GM12865 (cell line): ENCODE measurements at regions not wholly inside any gene's neighbourhood (a gene's known extent, or its start where the extent isn't known, plus 50 kb on each side); places are given as distances from the start of the nearest gene placed in this dataset.

ENCODE experiments used
- DNase-seq: peaks from one replicate; pipeline ENCODE4 v3.0.0; 2010; ENCODE audit warnings: low read depth
- H3K4me3 ChIP-seq: 2 replicates; pipeline ENCODE4 v1.5.1; 2011; ENCODE audit warnings: mild to moderate bottlenecking, low read depth, low read length, control low read depth
- TF ChIP-seq, protein P1 (sequence below): IDR thresholded peaks from 2 replicates; pipeline ENCODE4 v1.5.1; 2011; ENCODE audit warnings: low read length, control low read depth, low read depth, inconsistent platforms; ENCODE audit not compliant: insufficient read depth; ENCODE audit errors: missing control alignments

DNA sequence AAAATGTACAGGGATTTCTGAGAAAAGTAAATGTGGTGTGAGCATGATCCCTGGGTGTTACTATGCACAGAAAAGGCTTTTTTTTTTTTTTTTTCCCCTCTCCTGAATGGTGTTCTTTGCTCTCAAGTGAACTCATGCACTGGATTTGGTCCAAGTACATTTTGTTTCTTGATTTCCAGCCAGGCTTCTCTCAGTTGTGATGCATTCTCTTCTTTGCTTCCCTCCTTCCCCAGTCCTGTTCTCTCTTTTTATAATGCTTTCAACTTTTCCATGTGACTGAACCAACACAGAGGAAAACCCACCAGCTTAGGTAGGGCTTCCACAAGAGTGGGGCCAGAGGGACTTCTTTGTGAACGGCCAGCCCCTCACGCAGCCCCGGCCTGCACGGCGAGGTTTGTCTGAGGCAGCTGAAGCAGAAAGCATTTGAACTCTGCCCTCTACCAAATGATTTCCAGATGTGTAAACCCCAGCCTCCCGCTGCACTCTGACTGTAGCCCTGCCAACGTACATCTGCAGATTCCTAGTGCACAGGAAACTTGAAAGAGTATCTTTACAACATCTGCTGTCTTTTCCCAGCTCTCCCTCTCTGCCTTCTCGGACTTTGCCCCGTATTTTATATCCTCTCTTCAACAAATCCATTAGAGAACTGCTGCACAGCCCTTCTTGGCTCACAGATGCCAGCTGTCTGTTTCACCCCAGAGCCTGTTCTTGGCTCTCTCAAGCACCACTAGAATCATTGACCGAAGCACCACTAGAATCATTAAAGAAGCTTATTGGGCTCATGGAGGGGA lies 71.8 kb upstream of the CD180 start:
- no peak overlapping the region for H3K4me3 ChIP-seq
- TF ChIP-seq, protein P1, sequence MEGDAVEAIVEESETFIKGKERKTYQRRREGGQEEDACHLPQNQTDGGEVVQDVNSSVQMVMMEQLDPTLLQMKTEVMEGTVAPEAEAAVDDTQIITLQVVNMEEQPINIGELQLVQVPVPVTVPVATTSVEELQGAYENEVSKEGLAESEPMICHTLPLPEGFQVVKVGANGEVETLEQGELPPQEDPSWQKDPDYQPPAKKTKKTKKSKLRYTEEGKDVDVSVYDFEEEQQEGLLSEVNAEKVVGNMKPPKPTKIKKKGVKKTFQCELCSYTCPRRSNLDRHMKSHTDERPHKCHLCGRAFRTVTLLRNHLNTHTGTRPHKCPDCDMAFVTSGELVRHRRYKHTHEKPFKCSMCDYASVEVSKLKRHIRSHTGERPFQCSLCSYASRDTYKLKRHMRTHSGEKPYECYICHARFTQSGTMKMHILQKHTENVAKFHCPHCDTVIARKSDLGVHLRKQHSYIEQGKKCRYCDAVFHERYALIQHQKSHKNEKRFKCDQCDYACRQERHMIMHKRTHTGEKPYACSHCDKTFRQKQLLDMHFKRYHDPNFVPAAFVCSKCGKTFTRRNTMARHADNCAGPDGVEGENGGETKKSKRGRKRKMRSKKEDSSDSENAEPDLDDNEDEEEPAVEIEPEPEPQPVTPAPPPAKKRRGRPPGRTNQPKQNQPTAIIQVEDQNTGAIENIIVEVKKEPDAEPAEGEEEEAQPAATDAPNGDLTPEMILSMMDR: no peak
- DNase-seq: no peak

DNA sequence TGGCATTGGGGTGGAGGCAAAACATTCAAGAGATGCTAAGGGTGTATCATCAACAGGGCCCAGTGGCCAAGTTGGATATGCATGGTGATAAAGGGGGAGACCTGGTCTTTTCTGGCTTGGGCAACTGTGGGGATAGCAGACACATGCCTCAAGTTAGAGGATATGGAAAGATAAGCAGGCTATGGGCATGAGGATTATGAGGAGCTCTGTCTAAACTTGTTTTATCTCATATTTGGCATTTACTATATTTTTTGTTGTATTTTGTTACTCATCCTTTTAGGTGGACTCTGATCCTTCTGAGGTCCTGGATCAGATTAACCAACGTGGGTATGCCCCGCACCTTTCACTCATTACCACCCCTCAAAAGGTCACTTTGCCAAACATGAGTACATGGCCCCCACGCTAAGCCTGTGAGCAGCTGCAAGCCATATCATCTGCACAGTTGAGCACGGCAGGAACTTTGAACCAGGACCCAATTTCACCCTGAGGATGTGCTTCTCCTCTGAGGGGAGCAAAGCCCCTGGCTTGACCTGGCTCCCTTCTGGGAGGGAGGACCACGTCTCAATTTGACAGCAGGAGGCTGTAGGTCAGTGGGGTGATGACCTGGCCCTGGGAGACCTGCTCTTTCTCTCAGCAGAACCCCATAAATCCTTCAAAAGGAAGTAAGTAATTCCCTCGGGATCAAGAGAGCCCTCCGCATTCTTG lies 71.1 kb upstream of the CD180 start:
- no peak for DNase-seq
- H3K4me3 ChIP-seq: no peak overlapping the region
- TF ChIP-seq, protein P1: no peak

DNA sequence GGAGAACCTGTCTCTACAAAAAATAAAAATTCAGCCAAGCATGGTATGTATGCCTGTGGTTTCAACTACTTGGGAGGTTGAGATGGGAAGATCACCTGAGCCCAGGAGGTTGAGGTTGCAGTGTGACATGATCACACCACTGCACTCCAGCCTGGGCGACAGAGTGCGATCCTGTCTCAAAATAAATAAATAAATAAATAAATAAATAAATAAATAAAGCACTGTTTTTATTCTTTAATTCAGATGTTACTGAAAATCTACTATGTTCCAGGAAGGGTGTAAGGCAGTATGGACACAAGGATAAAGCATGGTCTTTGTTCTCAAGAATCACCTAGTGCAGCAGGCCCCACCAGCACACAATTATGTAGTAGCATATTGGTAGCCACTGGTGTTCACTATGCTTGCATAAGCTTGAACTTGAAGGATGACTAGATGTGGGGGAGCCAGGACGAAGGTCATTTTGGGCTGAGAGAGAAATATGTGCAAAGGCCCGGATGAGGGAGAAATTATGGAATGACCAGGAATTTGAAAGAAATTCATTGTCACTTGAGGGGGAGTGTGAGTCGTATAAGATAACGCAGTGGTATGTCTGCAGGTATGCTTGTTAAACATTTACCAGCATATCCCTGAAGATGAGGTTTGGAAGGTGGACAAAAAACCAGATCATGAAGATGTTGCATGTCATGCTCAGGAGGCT lies 70.2 kb upstream of the CD180 start:
- TF ChIP-seq, protein P1: no peak
- H3K4me3 ChIP-seq: no peak overlapping the region
- no peak for DNase-seq

DNA sequence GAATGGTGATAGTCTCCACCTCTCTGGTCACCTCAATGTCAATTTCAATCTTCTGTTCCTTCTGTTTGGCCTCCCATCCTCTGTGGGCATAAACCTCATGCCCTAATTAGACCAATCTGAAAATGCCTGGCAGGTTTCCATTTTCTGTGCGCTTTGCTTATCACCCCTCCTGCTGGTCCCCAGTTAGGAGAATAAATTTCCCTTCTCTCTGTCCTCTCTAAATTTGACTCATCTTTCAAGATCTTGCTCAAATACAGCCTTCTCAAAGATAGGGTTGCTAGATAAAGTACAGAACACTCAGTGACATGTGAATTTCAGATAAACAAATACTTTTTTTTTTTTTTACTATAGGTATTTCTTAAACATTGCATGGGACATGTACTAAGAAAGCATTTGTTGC lies 69.4 kb upstream of the CD180 start:
- TF ChIP-seq, protein P1: no peak
- DNase-seq: no peak
- H3K4me3 ChIP-seq: no peak overlapping the region

DNA sequence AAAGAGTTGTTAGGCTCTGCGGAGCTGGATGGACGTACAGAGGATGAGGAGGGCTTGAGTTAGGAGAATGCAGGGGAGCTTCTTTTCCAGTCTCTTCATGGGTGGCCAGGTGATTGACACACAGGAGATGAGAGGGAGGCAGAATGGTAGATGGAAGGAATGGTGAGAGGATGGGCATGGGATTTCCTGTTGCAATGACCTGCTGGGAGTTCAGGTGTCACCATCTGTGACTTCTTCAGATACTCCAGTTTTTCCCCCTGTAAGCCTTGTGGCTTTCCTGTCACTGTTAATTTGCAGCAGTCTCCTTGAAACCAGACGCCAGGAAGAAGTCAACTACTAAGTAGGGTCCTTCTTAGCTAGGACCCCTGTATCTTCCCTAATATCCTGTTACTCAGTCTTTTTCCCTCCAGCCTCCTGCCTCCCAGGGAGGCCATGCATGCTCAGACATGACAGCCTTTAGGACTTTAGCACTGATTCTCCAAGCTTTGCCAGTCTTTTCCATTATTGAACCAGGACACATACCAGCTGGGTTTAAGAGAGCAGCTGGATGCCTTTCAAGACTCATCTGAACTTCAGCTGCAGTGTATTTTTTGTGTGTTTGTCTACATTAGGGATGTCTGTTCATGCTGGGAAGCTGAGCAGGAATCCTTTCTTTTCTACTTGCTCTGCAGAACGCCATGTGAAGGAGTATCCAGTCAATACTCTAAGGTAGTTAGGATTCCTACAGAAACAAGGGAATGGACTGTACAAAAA lies 67.2 kb upstream of the CD180 start:
- no peak for DNase-seq
- TF ChIP-seq, protein P1: no peak
- no peak overlapping the region for H3K4me3 ChIP-seq

DNA sequence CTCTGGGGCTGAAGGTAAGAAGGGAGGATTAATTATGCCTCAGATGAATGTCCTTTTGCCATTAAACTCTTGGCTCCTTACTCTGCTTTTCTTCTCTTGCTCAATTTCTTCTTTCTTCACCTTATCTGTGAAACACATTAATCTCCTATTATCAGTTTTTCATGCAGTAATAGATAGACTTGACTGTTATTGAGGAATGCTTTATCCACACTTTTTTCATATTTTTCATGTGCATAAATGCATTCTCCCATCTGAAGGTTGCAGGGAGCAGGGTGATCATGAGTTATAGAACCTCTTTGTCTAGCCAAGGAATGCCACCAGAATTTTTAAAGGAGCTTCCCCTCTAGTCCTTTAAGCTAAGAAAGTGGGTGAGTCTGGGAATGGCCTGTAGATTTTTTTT lies 66.4 kb upstream of the CD180 start:
- no peak overlapping the region for H3K4me3 ChIP-seq
- TF ChIP-seq, protein P1: no peak

More for the DNA sequence above, 66.4 kb upstream of the CD180 start:
- DNase-seq: no peak
